MG63 (cell line): ENCODE measurements at regions not wholly inside any gene's neighbourhood (a gene's known extent, or its start where the extent isn't known, plus 50 kb on each side); places are given as distances from the start of the nearest gene placed in this dataset.
A peak's percentile ranks its signal among the peaks of the same experiment; 100 is the strongest.

Experiments used
- DNase-seq: peaks from one replicate; pipeline ENCODE4 v3.0.0-alpha.2; 2020
- H3K27me3 ChIP-seq: fragments of 250-450 bp; sonication (Bioruptor Pico); 2 replicates; pipeline ENCODE4 v1.5.1; 2020; ENCODE audit warnings: mild to moderate bottlenecking, moderate library complexity
- H3K36me3 ChIP-seq: fragments of 250-450 bp; sonication (Bioruptor Pico); 2 replicates; pipeline ENCODE4 v1.5.1; 2020; ENCODE audit warnings: mild to moderate bottlenecking, moderate library complexity
- H3K4me3 ChIP-seq: fragments of 250-450 bp; sonication (Bioruptor Pico); 2 replicates; pipeline ENCODE4 v1.5.1; 2020; ENCODE audit warnings: mild to moderate bottlenecking, moderate library complexity
- H3K9me3 ChIP-seq: fragments of 250-450 bp; sonication (Bioruptor Pico); 2 replicates; pipeline ENCODE4 v1.5.1; 2020; ENCODE audit warnings: mild to moderate bottlenecking, moderate library complexity

DNA sequence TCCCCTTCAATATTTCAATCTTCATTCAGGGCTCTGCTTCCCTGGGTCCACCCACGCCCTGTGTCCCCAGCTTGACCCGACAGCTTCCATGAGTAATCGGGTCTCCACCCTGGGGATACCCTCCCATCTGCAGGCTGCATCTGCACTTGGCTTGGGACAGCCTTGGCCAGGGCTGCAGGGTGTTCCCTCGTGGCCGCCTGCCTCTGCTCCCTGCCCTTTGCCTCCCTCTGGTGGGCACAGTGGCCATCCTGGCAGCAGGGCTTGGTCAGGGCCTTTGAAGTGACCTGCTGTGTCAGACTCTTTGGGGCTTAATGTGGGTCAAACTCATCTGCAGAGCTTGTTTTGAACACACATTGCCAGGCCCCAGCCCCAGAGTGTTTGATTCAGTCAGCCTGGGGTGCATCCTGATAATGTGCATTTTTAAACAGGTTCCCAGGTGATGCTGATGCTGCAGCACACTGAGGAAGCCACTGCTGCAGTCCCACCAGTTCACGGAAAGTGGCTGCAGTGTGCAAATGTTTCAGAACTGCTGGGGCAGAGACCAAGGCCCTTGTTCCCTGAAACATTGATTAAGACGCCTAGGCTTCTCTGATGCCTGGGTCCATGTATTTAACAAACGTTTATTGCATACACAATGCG lies 80.7 kb upstream of the SEC61G start:
- no peaks in the 10 kb centered on the region for H3K9me3 ChIP-seq
- DNase-seq, result peak; percentile 88
- H3K4me3 ChIP-seq, result no peak overlapping the region
- H3K36me3 ChIP-seq, result no peaks in the 10 kb centered on the region
- H3K27me3 ChIP-seq, result no peaks in the 10 kb centered on the region

- peak; percentile 57 for DNase-seq
- Histone ChIP-seq H3K9me3 (no peaks in the 10 kb centered on the region), H3K27me3 (no peaks in the 10 kb centered on the region), H3K4me3 (no peak overlapping the region), H3K36me3 (no peaks in the 10 kb centered on the region)
These were observed 83.0 kb upstream of the SEC61G start for GRCh38 chr7:54841772-54842697.

- no peaks in the 10 kb centered on the region for H3K36me3 ChIP-seq
These were observed 84.9 kb upstream of the SEC61G start for GRCh38 chr7:54843841-54844355.

DNA sequence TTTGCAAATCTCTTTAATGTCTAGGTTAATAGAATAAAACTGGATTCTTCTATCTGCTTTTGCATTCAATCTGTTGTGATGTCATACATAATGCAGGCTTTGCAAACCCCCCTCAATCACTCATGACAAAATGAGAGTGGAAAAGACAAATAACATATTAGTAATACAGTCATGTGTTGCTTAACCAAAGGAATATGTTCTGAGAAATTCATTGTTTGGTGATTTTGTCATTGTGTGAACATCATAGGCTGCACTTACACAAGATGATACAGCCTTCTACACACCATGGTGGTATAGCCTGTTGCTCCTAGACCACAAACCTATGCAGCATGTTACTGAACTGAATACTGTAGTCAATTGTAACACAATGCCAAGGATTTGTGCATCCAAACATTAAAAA lies 87.3 kb upstream of the SEC61G start:
- no peak for DNase-seq
- no peak overlapping the region for H3K4me3 ChIP-seq
- H3K27me3 ChIP-seq, result no peaks in the 10 kb centered on the region
- H3K9me3 ChIP-seq, result no peaks in the 10 kb centered on the region
- H3K36me3 ChIP-seq, result no peaks in the 10 kb centered on the region

More at GRCh38 chr7:54843841-54844355, 84.9 kb upstream of the SEC61G start:
- no peaks in the 10 kb centered on the region for H3K9me3 ChIP-seq
- DNase-seq, result no peak
- no peak overlapping the region for H3K4me3 ChIP-seq
- no peaks in the 10 kb centered on the region for H3K27me3 ChIP-seq

DNA sequence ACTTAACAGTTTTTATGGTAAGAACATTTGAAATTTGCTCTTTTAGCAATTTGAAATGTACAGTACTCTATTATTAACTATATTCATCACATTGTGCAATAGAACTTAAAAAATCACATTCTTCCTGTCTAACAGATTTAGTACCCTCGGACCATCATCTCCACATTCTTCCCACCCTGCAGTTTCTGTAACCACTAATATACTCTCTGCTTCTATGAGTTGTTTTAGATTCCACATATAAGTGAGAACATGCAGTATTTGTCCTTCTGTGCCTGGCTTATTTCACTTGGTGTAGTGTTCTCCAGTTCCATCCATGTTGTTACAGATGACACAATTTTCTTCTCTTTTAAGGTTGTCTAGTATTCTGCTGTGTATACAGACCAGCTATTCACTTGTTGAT lies 88.9 kb upstream of the SEC61G start:
- no peaks in the 10 kb centered on the region for H3K27me3 ChIP-seq
- no peaks in the 10 kb centered on the region for H3K36me3 ChIP-seq
- H3K4me3 ChIP-seq, result no peak overlapping the region
- DNase-seq, result no peak
- H3K9me3 ChIP-seq, result no peaks in the 10 kb centered on the region

DNA sequence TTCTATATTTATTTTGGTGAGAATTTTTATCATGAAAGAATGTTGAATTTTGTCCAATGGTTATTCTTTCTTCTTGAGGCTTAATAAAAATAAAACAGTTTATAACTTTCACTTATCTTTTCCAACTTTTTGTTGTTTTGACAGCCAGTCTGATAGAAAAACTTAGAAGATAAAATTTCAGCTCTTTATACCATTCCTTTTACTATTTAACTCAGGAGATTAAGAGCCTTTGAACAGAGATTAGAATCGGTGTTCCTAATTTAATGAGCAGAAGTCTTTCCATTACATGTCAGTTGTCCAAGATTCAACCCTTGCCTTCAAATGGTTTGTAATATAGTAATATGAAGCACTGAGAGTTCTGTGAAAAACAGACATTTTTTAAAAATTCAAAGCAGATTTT lies 97.8 kb upstream of the SEC61G start:
- Histone ChIP-seq H3K36me3 (no peaks in the 10 kb centered on the region), H3K4me3 (no peak overlapping the region), H3K27me3 (no peaks in the 10 kb centered on the region), H3K9me3 (no peaks in the 10 kb centered on the region)
- DNase-seq, result no peak

DNA sequence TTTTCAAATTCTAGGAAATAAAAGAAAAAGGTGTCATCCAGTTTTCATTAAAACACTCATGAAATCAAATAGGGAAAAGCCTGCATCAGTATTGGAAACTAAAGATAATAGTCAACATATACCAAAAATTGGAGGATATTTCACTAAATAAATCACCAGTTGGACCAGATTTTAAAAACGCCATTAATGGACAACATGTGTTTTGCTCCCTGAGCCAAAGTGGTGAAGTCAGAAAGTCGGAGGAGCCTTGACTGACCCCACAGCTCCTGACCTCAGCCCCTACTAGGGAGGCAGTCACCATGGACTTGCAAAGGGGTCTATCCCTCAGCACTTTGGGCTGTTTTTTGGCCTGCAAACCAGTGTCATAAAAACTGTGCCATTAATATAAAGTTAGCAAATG lies 98.3 kb upstream of the SEC61G start:
- Histone ChIP-seq H3K36me3 (no peaks in the 10 kb centered on the region), H3K9me3 (no peaks in the 10 kb centered on the region), H3K4me3 (no peak overlapping the region), H3K27me3 (no peaks in the 10 kb centered on the region)
- no peak for DNase-seq

- H3K9me3 ChIP-seq, result no peaks in the 10 kb centered on the region
- no peak overlapping the region for H3K4me3 ChIP-seq
- no peaks in the 10 kb centered on the region for H3K36me3 ChIP-seq
- no peak for DNase-seq
- H3K27me3 ChIP-seq, result no peaks in the 10 kb centered on the region
These were observed 99.1 kb upstream of the SEC61G start for GRCh38 chr7:54858008-54858692.

- DNase-seq, result no peak
- H3K9me3 ChIP-seq, result no peaks in the 10 kb centered on the region
- no peak overlapping the region for H3K4me3 ChIP-seq
- no peaks in the 10 kb centered on the region for H3K36me3 ChIP-seq
- no peaks in the 10 kb centered on the region for H3K27me3 ChIP-seq
These were observed 100.1 kb upstream of the SEC61G start for GRCh38 chr7:54859066-54859465.

- H3K36me3 ChIP-seq, result no peaks in the 10 kb centered on the region
- no peaks in the 10 kb centered on the region for H3K9me3 ChIP-seq
- no peaks in the 10 kb centered on the region for H3K27me3 ChIP-seq
- DNase-seq, result no peak
- H3K4me3 ChIP-seq, result no peak overlapping the region
These were observed 100.5 kb upstream of the SEC61G start for GRCh38 chr7:54859545-54859944.

GRCh38 chr7:54860003-54860775 lies 101.2 kb upstream of the SEC61G start:
- no peaks in the 10 kb centered on the region for H3K9me3 ChIP-seq
- DNase-seq, result no peak
- no peak overlapping the region for H3K4me3 ChIP-seq
- no peaks in the 10 kb centered on the region for H3K27me3 ChIP-seq
- no peaks in the 10 kb centered on the region for H3K36me3 ChIP-seq

GRCh38 chr7:54860843-54861242 lies 101.8 kb upstream of the SEC61G start:
- no peak overlapping the region for H3K4me3 ChIP-seq
- no peak for DNase-seq
- no peaks in the 10 kb centered on the region for H3K36me3 ChIP-seq
- no peaks in the 10 kb centered on the region for H3K27me3 ChIP-seq
- no peaks in the 10 kb centered on the region for H3K9me3 ChIP-seq

DNA sequence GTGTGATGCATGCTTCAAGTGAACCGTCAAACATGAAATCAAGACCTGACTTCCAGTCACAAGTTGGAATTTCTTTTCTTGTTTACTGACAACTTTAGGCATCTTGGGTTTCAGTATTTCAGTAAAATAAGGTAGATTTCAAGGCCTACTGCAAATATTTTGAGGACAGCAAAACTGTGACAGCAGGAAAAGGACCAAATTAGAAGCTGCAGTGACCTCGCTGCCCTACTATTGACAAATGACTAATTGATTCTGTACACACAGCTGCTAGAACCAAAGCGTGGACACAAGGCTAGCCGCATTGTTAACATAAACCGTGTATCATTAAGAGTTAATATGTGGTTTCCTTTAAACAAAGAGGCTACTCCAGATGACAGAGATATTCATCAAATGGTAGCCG lies 105.7 kb upstream of the SEC61G start:
- Histone ChIP-seq H3K4me3 (no peak overlapping the region), H3K9me3 (no peaks in the 10 kb centered on the region), H3K27me3 (no peaks in the 10 kb centered on the region), H3K36me3 (no peaks in the 10 kb centered on the region)
- no peak for DNase-seq

DNA sequence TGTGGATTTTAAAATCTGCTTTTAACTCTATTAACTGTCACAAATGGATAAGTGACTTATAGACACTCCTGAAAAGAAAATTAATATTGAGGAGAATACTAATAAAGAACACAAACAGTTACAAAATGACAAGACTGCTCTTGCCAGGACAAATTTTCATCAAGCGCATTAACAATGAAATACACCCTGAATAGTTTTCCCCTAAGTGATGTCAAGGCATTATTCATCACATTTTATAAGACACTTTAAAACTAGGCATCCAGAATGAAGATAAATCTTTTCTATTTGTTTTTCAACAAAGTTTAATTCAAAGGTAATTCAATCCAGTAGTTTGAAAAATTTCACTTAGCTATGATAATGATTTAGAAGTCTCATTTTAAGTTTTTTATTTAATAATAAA lies 110.5 kb upstream of the SEC61G start:
- no peaks in the 10 kb centered on the region for H3K9me3 ChIP-seq
- no peaks in the 10 kb centered on the region for H3K36me3 ChIP-seq
- H3K4me3 ChIP-seq, result no peak overlapping the region
- DNase-seq, result no peak
- no peaks in the 10 kb centered on the region for H3K27me3 ChIP-seq

DNA sequence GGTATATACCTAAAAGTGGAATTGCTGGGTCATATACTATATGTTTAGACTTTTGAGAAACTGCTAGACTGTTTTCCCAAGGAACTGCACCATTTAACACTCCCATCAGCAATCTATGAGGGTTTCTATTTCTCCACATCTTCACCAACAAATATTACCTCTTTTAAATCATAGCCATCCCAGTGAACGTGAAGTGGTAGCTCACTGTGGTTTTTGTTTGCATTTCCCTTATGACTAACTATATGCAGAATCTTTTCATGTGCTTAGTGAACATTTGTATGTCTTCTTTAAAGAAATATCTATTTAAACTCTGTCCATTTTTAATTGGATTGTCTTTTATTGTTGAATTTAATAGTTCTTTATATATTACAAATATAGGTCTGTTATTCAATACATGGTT lies 115.8 kb upstream of the SEC61G start:
- Histone ChIP-seq H3K9me3 (no peaks in the 10 kb centered on the region), H3K36me3 (no peaks in the 10 kb centered on the region), H3K4me3 (no peak overlapping the region), H3K27me3 (no peaks in the 10 kb centered on the region)
- no peak for DNase-seq

DNA sequence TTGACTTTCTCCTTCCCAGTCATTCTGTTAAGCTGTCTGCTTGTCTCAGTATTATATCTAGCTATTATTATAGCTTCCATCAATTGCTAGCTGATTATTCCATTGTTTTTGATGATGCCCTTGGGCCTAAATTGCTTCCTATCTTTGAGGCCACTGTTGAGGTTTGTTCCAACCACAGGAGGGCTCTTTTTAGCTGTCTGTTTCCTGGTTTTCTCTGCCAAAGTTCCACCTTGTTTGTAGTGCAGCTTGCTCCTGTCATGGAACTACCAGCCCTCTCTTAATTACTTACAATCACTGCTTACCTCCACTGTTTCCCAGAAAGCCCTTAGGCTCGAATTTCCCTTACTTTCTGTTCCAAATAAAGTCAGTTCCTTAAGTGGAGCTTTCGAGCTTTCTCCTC lies 118.7 kb upstream of the SEC61G start:
- no peaks in the 10 kb centered on the region for H3K36me3 ChIP-seq
- H3K27me3 ChIP-seq, result no peaks in the 10 kb centered on the region
- no peak overlapping the region for H3K4me3 ChIP-seq
- H3K9me3 ChIP-seq, result no peaks in the 10 kb centered on the region
- DNase-seq, result no peak

DNA sequence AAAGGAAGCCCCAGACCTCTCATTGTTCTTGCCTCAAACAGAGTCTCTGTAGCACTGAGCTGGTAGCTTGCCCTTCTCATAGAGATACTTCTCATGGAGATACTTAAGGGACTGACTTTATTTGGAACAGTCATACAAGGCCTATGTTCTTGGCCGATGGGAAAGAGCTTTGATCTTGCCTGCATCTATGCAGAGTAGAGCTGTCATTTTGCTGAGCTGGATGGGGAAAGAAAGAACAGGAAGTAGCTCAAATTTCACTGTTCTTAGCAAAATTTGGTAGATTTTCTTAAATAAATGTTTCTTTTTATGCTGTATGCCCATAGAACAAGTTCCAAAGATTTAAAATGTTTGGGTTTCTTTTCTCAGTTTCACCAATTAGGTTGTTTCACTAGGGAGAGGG lies 119.3 kb upstream of the SEC61G start:
- no peaks in the 10 kb centered on the region for H3K9me3 ChIP-seq
- H3K36me3 ChIP-seq, result no peaks in the 10 kb centered on the region
- no peak for DNase-seq
- H3K4me3 ChIP-seq, result no peak overlapping the region
- no peaks in the 10 kb centered on the region for H3K27me3 ChIP-seq
